Glomerular visceral epithelial cell (primary cell): ENCODE measurements at regions not wholly inside any gene's neighbourhood (a gene's known extent, or its start where the extent isn't known, plus 50 kb on each side); places are given as distances from the start of the nearest gene placed in this dataset.

ENCODE experiments used
- DNase-seq: peaks from one replicate; pipeline ENCODE4 v3.0.0-alpha.2; 2016; ENCODE audit errors: extremely low spot score

DNA sequence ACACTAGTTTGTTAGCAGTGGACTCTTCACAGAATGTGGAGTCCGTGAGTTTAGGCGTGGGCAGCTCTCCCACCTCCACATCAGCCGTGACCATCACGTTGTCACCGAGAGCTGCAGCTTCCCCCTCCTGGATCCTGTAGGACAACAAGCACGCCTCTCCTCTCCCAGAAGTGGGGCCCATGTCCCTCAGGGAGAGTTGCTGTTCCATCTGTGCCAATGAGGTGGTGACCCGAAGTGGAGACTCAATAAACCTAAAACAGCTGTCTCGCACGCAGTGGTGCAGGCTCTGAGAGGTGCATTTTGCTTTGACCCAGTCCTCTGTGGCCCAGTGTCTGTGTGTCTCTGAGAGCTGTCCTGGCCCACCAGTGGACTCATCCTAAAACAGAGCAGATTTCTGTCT, 456.5 kb upstream of the SOX11 start:
- no peak for DNase-seq

DNA sequence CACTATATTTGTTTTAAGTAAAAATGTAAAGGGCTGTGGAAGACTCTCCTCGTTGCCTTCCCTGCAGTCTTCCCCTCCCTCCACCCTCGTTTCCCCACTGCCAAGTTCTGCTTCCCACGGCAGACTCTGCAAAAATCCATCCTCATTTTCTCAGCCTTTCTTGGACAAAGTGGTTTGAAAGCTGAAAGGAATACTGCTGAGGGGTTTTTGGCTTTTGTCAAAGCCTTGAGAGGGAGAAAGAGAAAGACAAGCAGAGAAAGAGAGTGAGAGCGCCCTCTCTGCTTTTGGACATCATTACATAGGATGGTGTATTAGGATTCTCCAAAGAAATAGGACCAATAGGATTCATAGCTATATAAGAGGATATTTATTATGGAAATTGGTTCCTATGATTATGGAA, 455.9 kb upstream of the SOX11 start:
- DNase-seq: no peak

DNA sequence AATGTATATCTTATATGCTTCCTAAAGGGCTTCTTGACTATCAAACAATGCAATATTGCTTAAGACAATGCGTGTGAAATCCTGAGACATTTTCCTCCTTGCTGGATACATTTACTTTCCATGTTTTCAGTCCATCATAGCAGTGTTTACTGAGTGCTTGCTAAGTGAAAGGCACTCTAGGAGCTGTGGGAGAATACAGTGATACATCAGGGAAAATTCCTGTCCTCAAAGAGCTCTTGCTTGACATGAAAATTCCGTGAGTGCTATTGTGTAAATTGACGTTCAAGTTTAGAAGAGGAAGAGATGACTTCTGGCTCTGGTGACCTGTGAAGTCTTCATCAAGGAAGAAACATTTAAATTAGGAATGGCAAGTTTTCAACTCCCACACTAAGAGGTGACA, 449.4 kb upstream of the SOX11 start:
- DNase-seq: no peak

DNA sequence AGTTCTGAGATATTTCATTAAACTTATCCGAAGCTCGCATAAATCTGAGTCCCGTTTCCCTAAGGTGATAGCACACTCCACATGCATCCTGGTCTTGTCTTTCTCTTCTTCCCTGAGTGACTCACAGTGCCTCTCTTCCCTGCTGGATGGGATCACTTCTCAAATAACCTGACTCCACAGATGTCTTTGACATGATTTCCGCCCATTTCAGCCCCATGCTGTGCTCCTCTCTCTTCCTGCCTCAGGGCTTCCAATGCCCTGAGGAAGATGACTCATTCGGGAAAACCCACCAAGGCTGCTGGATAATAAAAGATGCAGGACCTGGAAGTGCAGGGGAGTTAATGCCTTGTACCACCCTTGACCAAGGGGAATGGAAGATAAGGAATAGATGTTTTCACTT, 441.7 kb upstream of the SOX11 start:
- no peak for DNase-seq

DNA sequence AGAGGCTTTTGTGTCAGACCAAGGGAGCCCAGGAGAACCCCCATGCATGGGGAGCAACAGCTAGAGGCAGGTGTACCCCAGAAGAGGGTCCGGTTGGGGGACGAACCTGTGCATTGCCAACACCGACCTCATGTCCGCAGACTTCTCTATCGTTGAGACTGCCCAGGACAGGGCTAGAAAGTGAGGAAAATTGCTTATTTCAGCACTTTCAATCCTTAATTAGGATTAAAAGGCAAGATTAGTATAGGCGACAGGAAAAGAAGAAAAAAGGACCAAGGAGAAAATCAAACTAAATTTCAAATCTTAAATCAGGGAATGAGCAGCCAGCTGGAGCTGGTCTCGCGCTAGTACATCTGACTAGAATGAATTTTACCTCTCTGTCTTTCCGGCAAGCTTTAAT, 438.9 kb upstream of the SOX11 start:
- DNase-seq: no peak

DNA sequence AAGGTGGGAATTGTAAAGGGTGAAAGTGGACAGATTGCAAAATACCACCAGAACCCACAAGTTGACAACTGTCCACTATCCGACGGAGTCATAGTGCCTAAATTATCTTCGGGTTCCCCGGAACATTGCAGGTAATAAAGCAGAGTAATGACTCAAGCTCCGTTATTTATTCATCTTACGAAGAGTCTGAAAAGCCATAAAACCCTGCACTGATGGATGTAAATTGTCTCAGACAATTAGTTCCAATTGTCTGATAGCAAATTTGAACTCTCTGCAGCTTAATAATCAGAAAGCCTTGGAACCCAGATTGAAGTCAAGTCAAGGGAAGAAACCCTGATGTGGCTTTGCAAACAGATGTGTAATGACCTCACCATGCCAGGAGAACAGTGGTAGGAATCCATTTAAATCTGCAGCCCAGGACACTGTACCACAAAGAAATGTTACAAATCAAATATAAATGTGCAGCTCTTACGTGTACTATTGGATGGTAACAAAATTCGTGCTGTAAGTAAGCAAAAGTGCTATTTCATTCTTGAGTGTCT, 437.3 kb upstream of the SOX11 start:
- no peak for DNase-seq

DNA sequence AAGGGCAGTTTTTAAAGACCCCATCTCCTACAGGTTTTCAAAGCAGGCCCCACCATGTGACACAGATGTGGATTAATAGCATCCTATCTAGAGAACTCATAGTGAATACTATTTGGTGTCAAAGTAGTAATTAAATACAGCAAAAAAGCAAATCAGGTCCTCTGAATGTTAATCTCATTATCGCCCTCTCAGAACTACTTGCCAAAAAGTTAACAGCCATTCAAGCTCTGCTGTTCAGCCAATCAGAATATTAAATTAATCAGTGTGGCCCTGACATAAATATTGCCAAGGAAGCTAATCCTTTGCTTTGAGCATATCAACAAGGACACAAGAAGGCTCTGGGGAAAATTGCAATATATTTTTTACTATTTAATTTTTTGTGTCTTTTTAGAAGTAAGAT, 428.9 kb upstream of the SOX11 start:
- no peak for DNase-seq

DNA sequence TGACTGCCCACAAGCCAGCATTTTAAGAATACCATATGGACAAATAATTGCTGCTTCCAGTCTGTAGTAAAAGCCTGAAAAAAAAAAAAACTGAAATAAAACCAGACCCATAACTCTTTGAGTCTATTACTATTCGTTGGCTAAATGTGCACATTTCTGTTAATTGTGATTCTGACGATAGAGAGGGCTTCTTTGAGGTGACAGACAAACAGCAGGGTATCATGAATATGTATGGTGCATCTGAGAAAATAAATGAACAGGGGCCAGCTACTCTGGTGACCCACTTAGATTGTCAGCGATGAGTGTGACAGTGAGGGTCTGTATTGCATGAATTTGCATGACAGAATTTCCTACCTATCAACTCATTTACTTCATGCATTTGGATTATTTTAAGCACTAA, 427.8 kb upstream of the SOX11 start:
- no peak for DNase-seq

DNA sequence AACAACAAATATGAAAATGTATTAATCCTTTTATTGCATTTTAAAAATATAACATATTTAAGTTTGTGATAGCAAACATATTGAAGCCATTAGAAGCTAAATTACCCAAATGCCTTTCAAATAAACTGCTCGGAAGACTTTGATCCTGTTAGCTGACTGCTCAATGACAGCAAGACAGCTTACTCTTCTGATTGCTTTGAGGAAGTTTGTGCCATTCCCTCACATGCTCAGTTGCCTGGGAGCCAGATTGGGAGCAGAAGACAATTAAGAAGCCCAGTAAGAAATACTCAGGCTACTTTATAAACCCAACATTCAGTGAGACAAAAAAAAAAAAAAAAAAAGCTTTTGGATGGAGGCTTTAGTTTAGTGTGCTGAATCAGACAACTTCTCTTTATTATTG, 407.1 kb upstream of the SOX11 start:
- DNase-seq: no peak

DNA sequence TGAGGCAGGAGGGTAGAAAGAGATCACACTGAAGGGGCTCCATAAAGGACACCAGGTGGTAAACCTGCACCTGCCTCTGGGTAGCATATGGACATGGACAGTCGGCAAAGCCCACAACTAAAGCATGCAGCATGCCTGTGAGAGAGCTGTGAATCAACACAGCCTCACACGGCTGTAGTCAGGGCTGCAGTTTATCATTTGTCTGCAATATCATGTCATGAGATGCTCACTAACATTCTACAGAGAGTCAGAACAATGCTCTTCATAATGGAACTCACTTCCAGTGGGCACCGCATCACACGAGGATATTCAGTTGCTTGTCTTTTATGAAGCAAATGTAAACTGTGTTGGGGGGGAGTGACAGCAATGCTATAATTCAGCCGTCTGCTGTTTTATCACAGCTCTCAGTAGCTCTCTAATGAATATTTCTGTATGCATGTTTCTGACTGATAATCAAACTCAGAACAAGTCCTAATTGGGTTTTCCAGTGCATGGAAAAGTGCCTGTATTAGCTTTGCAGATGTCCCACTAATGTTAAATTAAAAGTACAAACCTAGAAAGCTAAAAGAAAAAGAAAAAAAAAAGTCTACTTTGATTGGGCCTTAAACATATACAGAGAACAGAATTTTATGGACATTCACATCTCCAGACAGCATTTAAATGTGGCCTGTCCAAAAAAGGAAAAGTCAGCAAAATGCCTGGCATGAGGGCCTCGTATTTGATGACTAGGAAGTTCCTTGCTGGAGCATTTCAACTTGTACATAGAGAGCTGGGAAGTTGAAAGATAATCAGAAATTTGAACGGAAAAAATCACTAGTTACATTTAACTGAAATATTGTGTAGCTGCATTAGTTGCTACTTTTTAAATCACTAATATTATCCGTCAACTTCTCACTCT, 406.1 kb upstream of the SOX11 start:
- no peak for DNase-seq

DNA sequence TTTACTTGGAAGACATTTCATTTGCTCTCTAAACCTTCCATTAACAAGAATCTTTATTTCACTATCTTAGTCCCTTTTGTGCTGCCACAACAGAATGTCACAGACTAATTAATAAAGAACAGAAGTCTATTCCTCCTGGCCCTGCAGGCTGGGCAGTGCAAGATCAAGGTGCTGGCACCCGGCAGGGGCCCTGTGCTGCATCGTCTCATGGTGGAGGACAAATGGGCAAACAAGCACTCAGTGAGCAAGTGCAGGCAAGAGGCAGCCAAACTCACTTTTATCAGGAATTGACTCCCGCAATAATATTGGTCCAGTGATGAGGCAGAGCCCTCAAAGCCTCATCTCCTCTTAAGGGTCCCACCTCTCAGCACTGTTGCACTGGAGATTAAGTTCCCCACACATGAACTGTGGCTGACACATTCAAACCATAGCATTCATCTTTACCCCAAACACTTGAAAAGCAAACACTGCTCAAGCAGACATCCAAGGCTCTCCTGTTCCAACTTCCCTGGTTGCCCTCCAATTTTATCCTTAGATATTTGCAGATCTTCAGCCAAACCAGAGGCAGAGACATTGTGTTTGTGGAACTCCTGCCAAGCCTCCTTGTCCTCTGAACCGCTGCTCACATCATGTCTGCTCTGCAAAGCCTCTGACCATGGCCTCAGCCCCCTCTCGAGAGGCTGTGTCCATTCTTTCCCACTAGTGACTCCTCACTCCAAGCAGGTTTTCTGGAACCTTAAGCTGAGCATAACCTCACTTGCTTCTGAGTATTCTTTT, 404.4 kb upstream of the SOX11 start:
- no peak for DNase-seq

DNA sequence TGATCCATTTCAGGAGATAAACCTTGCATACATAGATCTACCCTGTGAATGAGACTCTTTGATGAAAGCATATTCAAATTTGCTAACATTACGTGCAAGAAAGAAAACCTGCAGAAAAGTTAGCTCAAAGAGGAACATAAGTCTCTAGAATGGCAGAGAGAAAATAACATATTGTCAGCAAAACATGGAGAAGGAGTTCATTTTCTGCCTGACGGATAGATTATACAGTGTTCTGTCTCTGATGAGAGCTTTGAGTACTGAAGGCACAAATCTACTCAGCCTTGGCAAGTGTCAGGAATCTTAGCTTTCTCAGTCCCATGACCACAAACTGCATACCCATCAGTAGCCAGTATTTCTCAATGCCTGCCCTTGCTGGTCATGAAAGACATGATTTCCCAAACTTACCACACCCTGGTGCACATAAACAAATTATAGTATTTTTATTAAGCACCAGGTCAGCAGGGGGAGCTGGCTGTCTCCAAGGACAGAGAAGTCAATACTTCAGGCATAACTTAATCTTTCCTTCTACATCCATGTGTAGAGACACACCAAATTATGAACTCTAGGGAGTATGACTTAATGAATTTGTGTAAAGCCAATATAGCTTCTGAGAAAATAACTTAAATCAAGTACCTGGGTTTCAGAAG, 401.2 kb upstream of the SOX11 start:
- DNase-seq: no peak

DNA sequence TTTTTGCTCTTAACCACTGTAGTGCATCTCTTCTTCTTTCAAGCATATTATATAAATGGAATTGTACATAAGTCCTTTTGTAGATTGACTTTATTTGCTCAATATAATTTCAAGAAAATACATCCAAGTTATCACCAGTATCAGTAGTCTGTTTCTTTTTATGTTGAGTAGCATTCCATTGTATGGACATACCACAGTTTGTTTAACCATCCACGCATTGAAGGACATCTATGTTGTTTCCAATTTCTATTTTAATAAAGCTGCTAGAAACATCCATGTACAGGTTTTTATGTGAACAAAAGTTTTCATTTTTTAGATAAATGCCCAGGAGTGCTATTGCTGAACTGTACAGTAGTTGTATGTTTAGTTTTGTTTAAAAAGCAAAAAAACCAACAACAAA, 387.5 kb upstream of the SOX11 start:
- DNase-seq: no peak

DNA sequence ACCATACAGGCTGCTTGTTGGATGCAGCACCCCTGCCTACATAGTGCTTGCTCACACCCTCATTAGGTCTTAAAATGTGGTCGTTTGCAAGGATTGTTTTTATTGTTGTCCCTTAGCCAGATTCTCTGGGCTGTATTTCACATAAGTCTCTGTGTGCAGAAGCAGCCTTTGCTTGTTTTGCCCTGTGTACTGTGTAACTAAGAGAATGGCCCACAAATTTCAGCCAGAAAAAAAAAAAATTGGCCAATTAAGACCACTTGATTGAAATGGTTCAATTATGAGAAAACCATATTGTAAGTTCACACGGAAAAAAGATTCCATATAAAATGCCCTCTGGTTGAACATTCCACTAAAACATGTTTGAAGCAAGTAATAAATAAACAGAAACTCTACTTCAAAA, 377.1 kb upstream of the SOX11 start:
- no peak for DNase-seq

DNA sequence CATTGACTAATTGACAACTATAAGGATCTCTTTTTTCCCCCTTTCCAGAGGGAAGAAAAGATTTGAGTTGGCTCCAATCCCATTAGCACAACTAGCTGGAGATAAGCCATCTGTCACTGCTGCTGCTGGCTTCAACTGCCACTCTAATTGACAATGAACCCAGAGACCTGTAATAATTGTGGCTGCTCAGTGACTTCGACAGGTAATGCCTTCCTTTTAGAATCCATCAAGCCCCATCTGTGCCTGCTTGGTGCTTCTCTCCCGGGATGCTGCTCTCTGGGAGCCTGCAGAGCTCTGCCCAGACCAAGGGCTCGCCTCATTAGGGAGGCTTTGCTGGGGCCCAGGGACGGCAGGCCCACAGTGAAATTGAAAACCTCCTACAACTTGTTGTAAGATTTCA, 376.7 kb upstream of the SOX11 start:
- no peak for DNase-seq

DNA sequence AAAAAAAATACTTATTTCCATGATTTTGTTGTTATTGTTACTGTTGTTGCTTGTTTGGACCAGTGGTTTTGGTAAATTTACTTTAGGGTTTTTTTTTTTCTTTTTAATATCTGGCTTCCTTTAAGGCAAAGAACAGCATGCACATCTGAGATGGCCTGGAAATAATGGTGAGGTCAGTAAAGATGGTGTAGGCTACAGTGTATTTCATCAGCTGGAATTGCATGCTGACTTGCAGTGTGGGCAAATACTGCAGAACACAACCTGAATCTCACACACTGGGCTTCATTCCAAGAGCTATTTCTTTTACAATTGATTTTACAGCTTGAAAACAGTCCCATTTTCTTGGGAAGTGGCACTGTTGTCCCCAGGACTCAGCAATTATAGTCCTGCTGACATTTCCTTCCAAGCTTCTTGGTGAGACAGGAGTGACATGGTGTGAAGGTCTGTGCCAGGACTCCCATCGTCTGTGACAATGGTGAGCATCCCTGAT, 376.1 kb upstream of the SOX11 start:
- no peak for DNase-seq

DNA sequence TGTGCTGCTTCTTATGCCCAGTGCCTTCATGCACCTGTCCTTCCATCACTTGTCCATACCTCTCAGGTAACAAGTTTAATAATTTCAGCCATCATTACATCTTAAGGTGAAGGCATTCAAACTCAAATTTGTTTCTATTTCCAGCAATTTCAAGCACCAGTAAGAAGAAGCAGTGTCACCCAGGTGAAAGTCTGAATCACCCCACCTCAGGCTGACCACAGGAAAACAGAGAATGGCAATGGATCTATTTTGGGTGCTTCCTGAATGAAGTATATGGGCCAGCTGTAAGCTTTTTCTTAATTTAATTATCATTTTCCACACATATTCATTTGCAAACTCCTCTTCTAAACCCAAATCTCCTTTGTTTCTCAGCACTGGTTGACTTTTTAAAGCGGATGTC, 372.7 kb upstream of the SOX11 start:
- DNase-seq: no peak

DNA sequence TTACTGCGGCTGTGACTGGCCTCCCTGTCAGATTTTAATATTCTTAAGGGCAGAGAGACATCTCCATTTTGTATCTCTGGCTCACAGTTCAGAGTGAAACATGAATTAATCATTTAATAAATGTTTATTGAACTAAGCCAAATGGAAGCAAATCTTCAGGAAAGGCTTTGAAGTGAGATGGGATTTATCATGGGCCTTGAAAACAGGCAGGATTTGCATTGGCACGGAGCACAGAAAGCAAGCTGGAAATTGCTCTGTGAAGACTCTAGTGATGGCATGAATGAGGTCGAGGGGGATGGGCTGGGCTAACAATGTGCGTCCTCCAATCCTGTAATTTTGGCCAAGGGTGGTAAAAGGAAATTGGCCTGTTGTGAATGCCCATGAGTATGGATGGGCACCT, 369.8 kb upstream of the SOX11 start:
- DNase-seq: no peak

DNA sequence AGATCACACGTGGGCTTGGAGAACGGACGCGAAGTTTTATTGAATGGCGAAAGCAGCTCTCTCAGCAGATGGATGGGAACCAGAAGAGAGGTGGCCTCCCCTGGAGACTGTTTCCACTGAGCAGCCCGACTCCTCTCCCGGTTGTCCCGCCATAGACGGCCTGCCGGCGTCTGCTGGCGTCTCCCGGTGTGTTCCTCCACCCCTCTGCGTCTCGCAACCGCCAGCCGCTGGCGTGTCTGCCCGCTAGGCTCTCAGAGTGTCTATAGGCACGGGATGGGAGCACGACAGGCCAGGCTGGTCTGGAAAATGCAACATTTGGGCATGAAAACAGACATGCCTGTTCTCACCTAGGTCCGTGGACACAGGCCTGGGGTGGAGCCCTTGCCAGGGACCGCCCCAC, 366.7 kb upstream of the SOX11 start:
- no peak for DNase-seq

DNA sequence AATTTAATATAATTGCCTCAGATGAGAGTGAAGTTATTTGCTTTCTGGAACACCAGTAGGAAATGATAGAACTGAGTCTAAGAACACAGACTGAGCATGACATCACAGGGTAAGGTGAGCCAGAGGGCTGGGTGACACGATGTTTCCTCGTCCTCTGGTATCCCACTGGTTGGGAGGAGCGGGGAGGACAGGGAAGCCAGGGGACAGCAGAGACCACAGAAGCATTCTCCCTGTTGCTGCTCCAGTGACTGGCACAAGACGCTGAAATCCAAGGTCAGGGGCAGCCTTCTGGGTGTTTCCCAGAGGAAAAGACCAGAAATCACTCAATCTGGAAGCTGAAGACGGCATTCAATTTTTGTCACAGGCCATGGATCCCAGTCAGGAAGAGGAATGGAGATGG, 363.4 kb upstream of the SOX11 start:
- no peak for DNase-seq

DNA sequence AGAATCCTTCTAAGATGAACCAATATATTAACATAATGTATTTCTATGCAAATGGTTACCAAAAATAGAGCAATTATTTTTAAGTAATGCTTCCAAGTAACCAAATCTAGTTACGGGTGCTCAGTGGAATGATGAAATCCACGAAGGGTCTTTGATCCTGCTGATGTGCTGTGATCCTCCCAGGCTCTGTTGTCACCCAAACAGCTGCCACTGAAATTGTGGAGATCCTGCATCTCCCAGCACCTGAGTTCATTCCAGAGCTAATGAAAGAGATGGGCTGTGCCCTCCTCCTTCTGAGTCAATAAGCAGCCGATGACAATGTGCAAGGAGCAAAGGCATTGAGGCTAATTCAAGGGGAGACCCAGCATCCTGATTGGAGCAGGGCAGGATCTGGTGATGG, 362.4 kb upstream of the SOX11 start:
- DNase-seq: no peak

DNA sequence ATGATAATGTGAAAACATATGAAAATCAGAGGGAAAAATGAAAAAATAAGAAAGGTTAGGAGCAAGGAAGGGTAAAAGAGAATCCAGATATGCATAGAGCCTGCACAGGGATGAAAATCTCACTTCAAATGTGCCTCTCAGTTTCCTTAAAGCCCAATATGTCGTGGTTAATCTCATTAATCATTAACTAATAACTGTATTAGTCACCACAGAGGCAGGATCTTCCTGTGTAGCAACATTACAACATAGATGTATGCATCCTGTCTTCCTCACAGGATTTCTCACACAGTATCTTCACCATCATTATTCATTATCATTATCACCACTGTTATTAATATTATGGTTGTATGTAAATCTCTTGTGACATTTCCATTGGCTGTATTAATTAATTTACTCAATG, 361.2 kb upstream of the SOX11 start:
- no peak for DNase-seq
